ENCODE measurements at regions not wholly inside any gene's neighbourhood (a gene's known extent, or its start where the extent isn't known, plus 50 kb on each side); places are given as distances from the start of the nearest gene placed in this dataset.

DNA sequence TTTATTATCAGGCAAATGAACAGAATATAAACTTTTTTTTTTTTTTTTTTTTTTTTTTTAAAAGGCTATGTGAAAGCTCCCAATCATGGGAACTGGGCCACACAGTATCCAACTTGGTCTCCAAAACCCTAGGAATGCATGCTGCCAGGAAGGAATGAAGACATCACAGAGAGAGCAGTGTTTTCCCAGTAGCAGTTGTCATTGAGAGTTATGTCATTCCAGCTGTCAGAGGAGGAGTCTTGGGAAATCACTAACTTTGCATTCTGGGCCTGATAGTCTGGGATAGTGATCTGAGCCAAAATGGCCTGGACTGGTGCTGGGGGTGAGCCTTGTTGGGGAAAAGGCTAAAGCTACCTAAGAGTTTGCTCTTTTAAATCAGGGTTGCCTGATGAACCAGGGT, 231.3 kb upstream of the MAP3K7 start:
- Histone ChIP-seq H3K23ac (ENCODE audit: insufficient read length, low read depth, low read length) (no peak overlapping the region), H3K4me1 (ENCODE audit: insufficient read depth, low read length) (no peaks in the 10 kb centered on the region), H3T11ph (ENCODE audit: low read length) (no peak overlapping the region), H2AFZ (ENCODE audit: low read length) (no peak overlapping the region), H3K14ac (ENCODE audit: insufficient read depth, low read length) (no peak overlapping the region), H2BK20ac (ENCODE audit: low read depth, low read length, poor library complexity, severe bottlenecking) (no peak overlapping the region), H2BK12ac (ENCODE audit: insufficient read length, low read depth, low read length) (no peak overlapping the region), H4K20me1 (ENCODE audit: control insufficient read depth, insufficient read depth, insufficient read length) (no peaks in the 10 kb centered on the region), H3K23me2 (ENCODE audit: insufficient read length, low read depth, low read length, poor library complexity, severe bottlenecking) (no peaks in the 10 kb centered on the region), H4K8ac (replicated peaks; ENCODE audit: insufficient read length, low read depth, low read length) (no peak overlapping the region), H2BK5ac (ENCODE audit: insufficient read length, low read length) (no peak overlapping the region), H3K56ac (ENCODE audit: insufficient read length, low read depth, low read length) (no peak overlapping the region), H4K5ac (ENCODE audit: insufficient read length, low read depth, low read length) (no peak overlapping the region), H3K27ac (ENCODE audit: insufficient read length, low read depth, low read length) (no peak overlapping the region), H4K91ac (ENCODE audit: insufficient read length, low read depth, low read length) (no peak overlapping the region), H3K79me2 (ENCODE audit: insufficient read depth, low read length) (no peaks in the 10 kb centered on the region), H3K4ac (ENCODE audit: low read depth, low read length) (no peak overlapping the region), H2BK15ac (ENCODE audit: low read depth, low read length) (no peak overlapping the region), H3K4me2 (ENCODE audit: insufficient read depth, insufficient read length, low read length) (no peak overlapping the region), H3K9me3 (ENCODE audit: control insufficient read depth, low read depth, low read length) (no peaks in the 10 kb centered on the region), H2AK5ac (ENCODE audit: insufficient read length, low read length) (no peak overlapping the region), H3K79me1 (ENCODE audit: insufficient read depth, low read depth, low read length, poor library complexity, severe bottlenecking) (no peaks in the 10 kb centered on the region), H3K9ac (ENCODE audit: extremely low read depth, insufficient read length, low read length) (no peak overlapping the region), H3K27me3 (ENCODE audit: insufficient read depth, low read length) (no peaks in the 10 kb centered on the region; the same call in 1 of the 2 replicates), H2BK120ac (ENCODE audit: low read depth, low read length, poor library complexity, severe bottlenecking) (no peak overlapping the region), H3K18ac (ENCODE audit: insufficient read length, low read depth, low read length) (no peak overlapping the region)
- Mint-ChIP-seq H3K36me3 (ENCODE audit: insufficient read depth in 1 of 3, low read depth in 3 of 3) (peaks cover 3 to 14% (median 4%) of the 10 kb centered on the region in 3 experiments; a peak in 5 of 7 replicates), H3K27ac (0 out of 7 replicates have a peak overlapping the region, but pooled peaks of 1 of the 3 experiments have one; percentile 45), H3K4me3 (no peak overlapping the region), H3K9me3 (peaks cover 8 to 16% of the 10 kb centered on the region in 2 experiments; a peak in 4 of 5 replicates), H3K27me3 (ENCODE audit: low read depth) (no peaks in the 10 kb centered on the region; the same call in 1 of the 2 replicates), H3K4me1 (peaks cover 2 to 3% of the 10 kb centered on the region in 2 experiments; a peak in 1 of 4 replicates)
- no peak for DNase-seq
- TF ChIP-seq, protein P1, sequence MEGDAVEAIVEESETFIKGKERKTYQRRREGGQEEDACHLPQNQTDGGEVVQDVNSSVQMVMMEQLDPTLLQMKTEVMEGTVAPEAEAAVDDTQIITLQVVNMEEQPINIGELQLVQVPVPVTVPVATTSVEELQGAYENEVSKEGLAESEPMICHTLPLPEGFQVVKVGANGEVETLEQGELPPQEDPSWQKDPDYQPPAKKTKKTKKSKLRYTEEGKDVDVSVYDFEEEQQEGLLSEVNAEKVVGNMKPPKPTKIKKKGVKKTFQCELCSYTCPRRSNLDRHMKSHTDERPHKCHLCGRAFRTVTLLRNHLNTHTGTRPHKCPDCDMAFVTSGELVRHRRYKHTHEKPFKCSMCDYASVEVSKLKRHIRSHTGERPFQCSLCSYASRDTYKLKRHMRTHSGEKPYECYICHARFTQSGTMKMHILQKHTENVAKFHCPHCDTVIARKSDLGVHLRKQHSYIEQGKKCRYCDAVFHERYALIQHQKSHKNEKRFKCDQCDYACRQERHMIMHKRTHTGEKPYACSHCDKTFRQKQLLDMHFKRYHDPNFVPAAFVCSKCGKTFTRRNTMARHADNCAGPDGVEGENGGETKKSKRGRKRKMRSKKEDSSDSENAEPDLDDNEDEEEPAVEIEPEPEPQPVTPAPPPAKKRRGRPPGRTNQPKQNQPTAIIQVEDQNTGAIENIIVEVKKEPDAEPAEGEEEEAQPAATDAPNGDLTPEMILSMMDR (conservative IDR thresholded peaks at IDR 0.05): no peak

Measured in H9 (cell line).